ENCODE measurements at regions not wholly inside any gene's neighbourhood (a gene's known extent, or its start where the extent isn't known, plus 50 kb on each side); places are given as distances from the start of the nearest gene placed in this dataset.
A peak's percentile ranks its signal among the peaks of the same experiment; 100 is the strongest.

- Histone ChIP-seq H3K27me3 (ENCODE audit: control insufficient read depth, insufficient read depth, low read length) (peaks cover 25% of the 10 kb centered on the region), H3K4me3 (ENCODE audit: low read depth, low read length) (no peak overlapping the region), H3K36me3 (ENCODE audit: control insufficient read depth, insufficient read depth, low read length) (no peaks in the 10 kb centered on the region)
- DNase-seq (ENCODE audit: low read depth): no peak
- no peak for TF ChIP-seq CTCF (IDR thresholded peaks at IDR 0.05; ENCODE audit: insufficient read depth, low read length, poor library complexity, severe bottlenecking)
Measured at GRCh38 chr16:85512808-85513115, 100.4 kb upstream of the GSE1 start.

- DNase-seq (ENCODE audit: low read depth): no peak
- peaks cover 25% of the 10 kb centered on the region for H3K27me3 ChIP-seq (ENCODE audit: control insufficient read depth, insufficient read depth, low read length)
- no peak overlapping the region for H3K4me3 ChIP-seq (ENCODE audit: low read depth, low read length)
- H3K36me3 ChIP-seq (ENCODE audit: control insufficient read depth, insufficient read depth, low read length): no peaks in the 10 kb centered on the region
- TF ChIP-seq CTCF (IDR thresholded peaks at IDR 0.05; ENCODE audit: insufficient read depth, low read length, poor library complexity, severe bottlenecking): no peak
Measured at GRCh38 chr16:85513180-85513579, 99.9 kb upstream of the GSE1 start.

GRCh38 chr16:85513649-85514048 lies 99.5 kb upstream of the GSE1 start:
- TF ChIP-seq CTCF (IDR thresholded peaks at IDR 0.05; ENCODE audit: insufficient read depth, low read length, poor library complexity, severe bottlenecking): no peak

GRCh38 chr16:85514295-85514597 lies 98.9 kb upstream of the GSE1 start:
- Histone ChIP-seq H3K27me3 (ENCODE audit: control insufficient read depth, insufficient read depth, low read length) (peaks cover 20% of the 10 kb centered on the region), H3K4me3 (ENCODE audit: low read depth, low read length) (no peak overlapping the region), H3K36me3 (ENCODE audit: control insufficient read depth, insufficient read depth, low read length) (no peaks in the 10 kb centered on the region)
- no peak for DNase-seq (ENCODE audit: low read depth)
- TF ChIP-seq CTCF (IDR thresholded peaks at IDR 0.05; ENCODE audit: insufficient read depth, low read length, poor library complexity, severe bottlenecking): no peak

More at GRCh38 chr16:85513649-85514048, 99.5 kb upstream of the GSE1 start:
- Histone ChIP-seq H3K4me3 (ENCODE audit: low read depth, low read length) (no peak overlapping the region), H3K27me3 (ENCODE audit: control insufficient read depth, insufficient read depth, low read length) (peaks cover 20% of the 10 kb centered on the region), H3K36me3 (ENCODE audit: control insufficient read depth, insufficient read depth, low read length) (no peaks in the 10 kb centered on the region)
- no peak for DNase-seq (ENCODE audit: low read depth)

- no peak for TF ChIP-seq CTCF (IDR thresholded peaks at IDR 0.05; ENCODE audit: insufficient read depth, low read length, poor library complexity, severe bottlenecking)
- Histone ChIP-seq H3K27me3 (ENCODE audit: control insufficient read depth, insufficient read depth, low read length) (peaks cover 15% of the 10 kb centered on the region), H3K4me3 (ENCODE audit: low read depth, low read length) (no peak overlapping the region), H3K36me3 (ENCODE audit: control insufficient read depth, insufficient read depth, low read length) (no peaks in the 10 kb centered on the region)
- peak; percentile 61 for DNase-seq (ENCODE audit: low read depth)
Measured at GRCh38 chr16:85514598-85515318, 98.4 kb upstream of the GSE1 start.

- no peak for TF ChIP-seq CTCF (IDR thresholded peaks at IDR 0.05; ENCODE audit: insufficient read depth, low read length, poor library complexity, severe bottlenecking)
- peaks cover 15% of the 10 kb centered on the region for H3K27me3 ChIP-seq (ENCODE audit: control insufficient read depth, insufficient read depth, low read length)
- no peaks in the 10 kb centered on the region for H3K36me3 ChIP-seq (ENCODE audit: control insufficient read depth, insufficient read depth, low read length)
- no peak overlapping the region for H3K4me3 ChIP-seq (ENCODE audit: low read depth, low read length)
- no peak for DNase-seq (ENCODE audit: low read depth)
Measured at GRCh38 chr16:85515319-85515745, 97.8 kb upstream of the GSE1 start.

All from kidney epithelial cell (primary cell).